Spleen (tissue), 11 donors: ENCODE measurements at regions not wholly inside any gene's neighbourhood (a gene's known extent, or its start where the extent isn't known, plus 50 kb on each side); places are given as distances from the start of the nearest gene placed in this dataset.

Experiments
- DNase-seq: peaks from one replicate; pipeline ENCODE4 v3.0.0-alpha.2; 2020
- H3K27ac ChIP-seq, 8 donors: fragments of 200-600 bp; sonication (generic) in 7 of 8; 1 replicate in 4 of 8; 2 replicates in 4 of 8; pipeline versions ENCODE4 v1.5.0 to v1.8.0; 2016 to 2021; ENCODE audit warnings: inconsistent platforms in 4 of 8, mild to moderate bottlenecking in 4 of 8, moderate library complexity in 1 of 8
- H3K27me3 ChIP-seq, 7 donors: fragments of 200-600 bp; sonication (generic) in 6 of 7; replicated peaks in 1 of 7; 1 replicate in 4 of 7; 2 replicates in 3 of 7; pipeline versions ENCODE4 v1.5.0 to v1.8.0; 2016 to 2021; ENCODE audit warnings: inconsistent platforms in 3 of 7, mild to moderate bottlenecking in 1 of 7
- H3K36me3 ChIP-seq, 6 donors: fragments of 200-600 bp; sonication (generic) in 5 of 6; 1 replicate in 4 of 6; 2 replicates in 2 of 6; pipeline versions ENCODE4 v1.5.0 to v1.8.0; 2016 to 2021; ENCODE audit warnings: inconsistent platforms in 2 of 6
- H3K4me1 ChIP-seq, 6 donors: fragments of 200-600 bp; sonication (generic) in 5 of 6; 1 replicate in 3 of 6; 2 replicates in 3 of 6; pipeline versions ENCODE4 v1.5.0 to v1.8.0; 2016 to 2021; ENCODE audit warnings: inconsistent platforms in 3 of 6
- H3K4me3 ChIP-seq, 8 donors: fragments of 200-600 bp; sonication (generic) in 7 of 8; 1 replicate in 4 of 8; 2 replicates in 4 of 8; pipeline versions ENCODE4 v1.5.0 to v1.8.0; 2016 to 2021; ENCODE audit warnings: inconsistent platforms in 4 of 8, mild to moderate bottlenecking in 4 of 8, moderate library complexity in 2 of 8
- H3K9me3 ChIP-seq, 8 donors: fragments of 200-600 bp; sonication (generic) in 7 of 8; 1 replicate in 4 of 8; 2 replicates in 4 of 8; pipeline versions ENCODE4 v1.5.0 to v1.8.0; 2016 to 2021; ENCODE audit warnings: inconsistent platforms in 4 of 8
- CTCF ChIP-seq, 11 experiments: fragments of 200-600 bp in 7 of 11; fragments of 450-650 bp in 4 of 11; sonication (generic) in 4 of 11; IDR thresholded peaks in 8 of 11; conservative IDR thresholded peaks in 3 of 11; 1 replicate in 7 of 11; 2 replicates in 4 of 11; pipeline versions ENCODE4 v1.4.0 to v1.8.0; 2016 to 2021; ENCODE audit warnings: antibody characterized with exemption in 11 of 11, inconsistent platforms in 4 of 11, mild to moderate bottlenecking in 1 of 11
- POLR2A ChIP-seq, 3 donors: fragments of 450-650 bp; IDR thresholded peaks; one replicate each; pipeline ENCODE4 v1.5.1; 2017; ENCODE audit warnings: antibody characterized with exemption in 3 of 3, mild to moderate bottlenecking in 1 of 3
- POLR2AphosphoS5 ChIP-seq, 3 donors: sonication (generic); formaldehyde crosslinking; IDR thresholded peaks; one replicate each; pipeline ENCODE4 v1.5.1; 2017; ENCODE audit warnings: antibody characterized with exemption in 3 of 3
- WGBS, 5 donors: extraction: QIAGEN DNeasy Blood & Tissue Kit in 3 of 5; methylation state at CpG; one replicate each; pipeline versions ENCODE4 v1.1.5 to v1.1.7; 2013 to 2018; 5-methylcytosine and 5-hydroxymethylcytosine counted together
- intact Hi-C: fragments of 100-400 bp; cut with DNase I; formaldehyde crosslinking; loops from one replicate; pipeline ENCODE4 v1.15.0; 2023; ENCODE audit warnings: low total_unique reads
- donor health status: healthy with polysubstance abuse.
- donor health status: DM: no; HTN: no; CAD: no; lungs with moderate emphysema.
- donor health status: DM: no; HTN: no; CAD: no.
- donor health status: Bipolar disorder and iron deficiency.
- donor health status: healthy.
- donor health status: DM: no; HTN: no; CAD: no.
- donor health status: DM: yes; HTN: yes; CAD: no.

- no peak for DNase-seq
- Histone ChIP-seq H3K4me3 (no peak overlapping the region), H3K27me3 (no peaks in the 10 kb centered on the region), H3K27ac (no peak overlapping the region), H3K36me3 (no peaks in the 10 kb centered on the region), H3K9me3 (peaks cover 0 to 8% (median 5%) of the 10 kb centered on the region in 8 donors), H3K4me1 (no peaks in the 10 kb centered on the region)
- WGBS, 5 donors: 62 to 81% (median 68%) methylated on average over 8 of the region's 8 CpGs
- intact Hi-C loops: no loop called here
- no peak for TF ChIP-seq POLR2A (IDR thresholded peaks at IDR 0.05)
- no peak for TF ChIP-seq POLR2AphosphoS5 (IDR thresholded peaks at IDR 0.05)
- no peak for TF ChIP-seq CTCF (IDR thresholded peaks at IDR 0.05 in 8 of 11, conservative IDR thresholded peaks at IDR 0.05 in 3 of 11)
These were observed 321.4 kb downstream of the NPR3 start for GRCh38 chr5:33032271-33033070.

GRCh38 chr5:33033516-33033915, 322.4 kb downstream of the NPR3 start:
- H3K9me3 ChIP-seq: peaks cover 0 to 8% (median 1%) of the 10 kb centered on the region in 8 donors
- no peak for TF ChIP-seq POLR2A (IDR thresholded peaks at IDR 0.05)
- TF ChIP-seq CTCF (IDR thresholded peaks at IDR 0.05 in 8 of 11, conservative IDR thresholded peaks at IDR 0.05 in 3 of 11): no peak
- no peak for TF ChIP-seq POLR2AphosphoS5 (IDR thresholded peaks at IDR 0.05)
- 53 to 63% (median 59%) methylated on average over 3 of the region's 3 CpGs for WGBS, 5 donors
- intact Hi-C loops: no loop called here
- H3K36me3 ChIP-seq: no peaks in the 10 kb centered on the region
- H3K27ac ChIP-seq: no peak overlapping the region
- DNase-seq: no peak
- no peaks in the 10 kb centered on the region for H3K4me1 ChIP-seq
- no peak overlapping the region for H3K4me3 ChIP-seq
- H3K27me3 ChIP-seq: no peaks in the 10 kb centered on the region

GRCh38 chr5:33034777-33035176, 323.7 kb downstream of the NPR3 start:
- no peak for DNase-seq
- Histone ChIP-seq H3K27me3 (no peaks in the 10 kb centered on the region), H3K36me3 (no peaks in the 10 kb centered on the region), H3K9me3 (peaks cover 0 to 8% (median 0%) of the 10 kb centered on the region in 8 donors), H3K4me1 (no peaks in the 10 kb centered on the region), H3K27ac (no peak overlapping the region), H3K4me3 (no peak overlapping the region)
- TF ChIP-seq POLR2A (IDR thresholded peaks at IDR 0.05) (no peak), CTCF (IDR thresholded peaks at IDR 0.05 in 8 of 11, conservative IDR thresholded peaks at IDR 0.05 in 3 of 11) (no peak), POLR2AphosphoS5 (IDR thresholded peaks at IDR 0.05) (no peak)
- intact Hi-C loops: no loop called here
- 89 to 94% (median 90%) methylated on average over 1 of the region's 1 CpG for WGBS, 5 donors

- Histone ChIP-seq H3K4me1 (no peaks in the 10 kb centered on the region), H3K4me3 (no peak overlapping the region), H3K27ac (no peak overlapping the region), H3K27me3 (no peaks in the 10 kb centered on the region), H3K9me3 (peaks cover 0 to 18% (median 10%) of the 10 kb centered on the region in 8 donors), H3K36me3 (no peaks in the 10 kb centered on the region)
- DNase-seq: no peak
- WGBS, 5 donors: 91 to 97% (median 97%) methylated on average over 3 of the region's 3 CpGs
- TF ChIP-seq CTCF (IDR thresholded peaks at IDR 0.05 in 8 of 11, conservative IDR thresholded peaks at IDR 0.05 in 3 of 11) (no peak), POLR2AphosphoS5 (IDR thresholded peaks at IDR 0.05) (no peak), POLR2A (IDR thresholded peaks at IDR 0.05) (no peak)
- intact Hi-C loops: no loop called here
These were observed 324.9 kb downstream of the NPR3 start for GRCh38 chr5:33035851-33036527.
